HG03457 (cell line): ENCODE measurements at regions not wholly inside any gene's neighbourhood (a gene's known extent, or its start where the extent isn't known, plus 50 kb on each side); places are given as distances from the start of the nearest gene placed in this dataset.
"Not testable (repeated sequence)": the region's sequence is repeated elsewhere in the genome, so short reads cannot be mapped to it uniquely, and the experiment has no call there.

ENCODE experiments used
- ATAC-seq: cut with Tn5 transposase; IDR thresholded peaks from one replicate; pipeline ENCODE4 v1.9.1; 2021; ENCODE audit warnings: moderate number of reproducible peaks; ENCODE audit not compliant: unreplicated experiment

GRCh38 chr13:78098249-78098648, 179.6 kb upstream of the EDNRB start:
- ATAC-seq = no peak

GRCh38 chr13:78096221-78096620, 177.6 kb upstream of the EDNRB start:
- ATAC-seq = no peak

GRCh38 chr13:78087966-78088678, 169.5 kb upstream of the EDNRB start:
- ATAC-seq = no peak

GRCh38 chr13:78085434-78086225, 167.0 kb upstream of the EDNRB start:
- ATAC-seq = no peak

- ATAC-seq = no peak
These were observed 165.8 kb upstream of the EDNRB start for GRCh38 chr13:78084401-78084800.

GRCh38 chr13:78078168-78078567, 159.5 kb upstream of the EDNRB start:
- ATAC-seq = no peak

- no peak for ATAC-seq
These were observed 148.7 kb upstream of the EDNRB start for GRCh38 chr13:78067290-78067689.

GRCh38 chr13:78065141-78065540, 146.5 kb upstream of the EDNRB start:
- ATAC-seq = no peak

GRCh38 chr13:78061806-78062205, 143.2 kb upstream of the EDNRB start:
- no peak for ATAC-seq

- ATAC-seq = no peak
These were observed 142.3 kb upstream of the EDNRB start for GRCh38 chr13:78060966-78061365.

GRCh38 chr13:78056865-78057264, 138.2 kb upstream of the EDNRB start:
- ATAC-seq = not testable (repeated sequence)

GRCh38 chr13:78054157-78054556, 135.5 kb upstream of the EDNRB start:
- no peak for ATAC-seq

GRCh38 chr13:78047151-78047550, 128.5 kb upstream of the EDNRB start:
- ATAC-seq = no peak

GRCh38 chr13:78046331-78046730, 127.7 kb upstream of the EDNRB start:
- peak; percentile 84 for ATAC-seq

GRCh38 chr13:78045916-78046315, 127.3 kb upstream of the EDNRB start:
- ATAC-seq = peak; percentile 10

GRCh38 chr13:78041366-78041765, 122.7 kb upstream of the EDNRB start:
- not testable (repeated sequence) for ATAC-seq

- ATAC-seq = no peak
These were observed 121.7 kb upstream of the EDNRB start for GRCh38 chr13:78040205-78040830.

GRCh38 chr13:78036841-78037240, 118.2 kb upstream of the EDNRB start:
- ATAC-seq = no peak

- ATAC-seq = no peak
These were observed 116.9 kb upstream of the EDNRB start for GRCh38 chr13:78035500-78035899.

GRCh38 chr13:78033509-78033908, 114.9 kb upstream of the EDNRB start:
- no peak for ATAC-seq

GRCh38 chr13:78032132-78032531, 113.5 kb upstream of the EDNRB start:
- no peak for ATAC-seq

- ATAC-seq = no peak
These were observed 111.8 kb upstream of the EDNRB start for GRCh38 chr13:78030341-78030896.
